ENCODE measurements at regions not wholly inside any gene's neighbourhood (a gene's known extent, or its start where the extent isn't known, plus 50 kb on each side); places are given as distances from the start of the nearest gene placed in this dataset.
"Not testable (repeated sequence)": the region's sequence is repeated elsewhere in the genome, so short reads cannot be mapped to it uniquely, and the experiment has no call there.

- DNase-seq: no peak
Measured at GRCh38 chr4:30160140-30160539, 560.0 kb upstream of the PCDH7 start.

DNA sequence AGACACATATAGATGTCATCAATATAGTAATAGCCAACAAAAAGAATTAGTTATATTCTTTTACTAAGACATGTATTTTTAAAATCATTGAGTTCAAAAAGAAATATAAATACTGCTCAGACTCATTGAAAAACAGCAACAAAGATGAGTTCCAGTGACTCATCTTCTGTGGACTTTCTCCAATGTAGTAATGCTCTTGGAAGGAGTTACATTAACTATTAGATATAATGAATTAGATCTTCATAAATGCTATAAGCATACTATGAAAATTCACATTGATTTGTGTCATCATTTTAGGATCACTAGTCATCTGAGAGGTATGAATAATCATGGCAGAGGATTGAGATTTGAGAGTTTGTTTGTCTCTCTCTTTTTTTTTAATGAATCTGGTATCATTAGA lies 547.8 kb upstream of the PCDH7 start:
- no peak for DNase-seq

DNA sequence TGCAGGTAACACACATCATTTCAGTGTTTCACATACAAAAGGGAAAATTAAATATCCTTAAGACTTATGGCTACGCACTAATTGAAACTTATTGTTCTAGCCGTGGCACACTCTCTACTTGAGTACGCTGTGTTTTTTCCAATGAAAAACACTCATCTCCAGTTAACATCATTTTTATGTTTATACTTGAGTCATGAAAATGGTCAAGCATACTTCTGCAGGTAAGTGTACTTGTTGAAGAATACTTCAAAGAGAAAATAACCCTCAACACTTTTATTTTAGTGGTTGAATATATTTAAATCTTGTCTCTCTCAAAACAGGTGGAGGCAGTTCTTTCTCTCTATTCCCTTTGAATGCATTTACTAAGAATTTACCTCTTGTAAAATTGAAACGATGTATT lies 538.7 kb upstream of the PCDH7 start:
- DNase-seq: no peak

DNA sequence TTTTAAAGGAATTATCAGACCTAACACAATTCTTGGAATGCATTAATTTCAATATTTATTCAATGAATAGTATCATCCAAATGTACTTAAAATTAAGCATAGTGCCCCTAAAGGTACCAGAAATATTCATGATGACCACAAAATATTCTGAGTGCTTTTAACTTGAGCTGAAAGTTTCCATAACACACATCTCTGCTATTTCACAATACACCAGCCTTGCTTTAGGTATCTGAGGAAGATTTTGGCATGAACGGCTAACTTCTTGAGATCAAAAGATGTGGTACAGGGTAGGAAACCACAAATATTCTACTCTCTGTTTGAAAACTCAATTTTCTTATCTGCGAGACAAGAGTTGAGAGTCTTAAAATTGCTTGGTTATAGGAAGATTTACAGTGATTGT lies 538.3 kb upstream of the PCDH7 start:
- no peak for DNase-seq

DNA sequence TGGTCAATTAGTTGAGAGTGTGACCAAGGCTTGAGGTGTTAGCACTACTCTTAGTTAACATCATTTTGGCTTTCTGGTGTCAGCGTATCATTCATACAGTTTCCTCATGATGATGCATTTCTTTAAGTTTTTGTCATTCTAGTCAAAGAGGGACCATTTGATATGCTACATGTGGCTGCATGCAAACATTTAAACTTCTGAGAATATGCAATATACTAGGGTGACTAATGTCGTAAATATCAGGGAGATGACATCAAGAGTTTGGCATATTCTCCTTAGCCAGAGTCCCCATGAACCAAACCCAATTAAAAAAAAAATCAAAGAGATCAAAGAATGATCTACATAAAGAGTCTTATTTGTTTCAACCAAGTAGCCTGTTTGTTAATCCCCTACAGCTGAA lies 537.4 kb upstream of the PCDH7 start:
- no peak for DNase-seq

- DNase-seq: no peak
Measured at GRCh38 chr4:30191902-30192301, 528.3 kb upstream of the PCDH7 start.

- no peak for DNase-seq
Measured at GRCh38 chr4:30207389-30207788, 512.8 kb upstream of the PCDH7 start.

DNA sequence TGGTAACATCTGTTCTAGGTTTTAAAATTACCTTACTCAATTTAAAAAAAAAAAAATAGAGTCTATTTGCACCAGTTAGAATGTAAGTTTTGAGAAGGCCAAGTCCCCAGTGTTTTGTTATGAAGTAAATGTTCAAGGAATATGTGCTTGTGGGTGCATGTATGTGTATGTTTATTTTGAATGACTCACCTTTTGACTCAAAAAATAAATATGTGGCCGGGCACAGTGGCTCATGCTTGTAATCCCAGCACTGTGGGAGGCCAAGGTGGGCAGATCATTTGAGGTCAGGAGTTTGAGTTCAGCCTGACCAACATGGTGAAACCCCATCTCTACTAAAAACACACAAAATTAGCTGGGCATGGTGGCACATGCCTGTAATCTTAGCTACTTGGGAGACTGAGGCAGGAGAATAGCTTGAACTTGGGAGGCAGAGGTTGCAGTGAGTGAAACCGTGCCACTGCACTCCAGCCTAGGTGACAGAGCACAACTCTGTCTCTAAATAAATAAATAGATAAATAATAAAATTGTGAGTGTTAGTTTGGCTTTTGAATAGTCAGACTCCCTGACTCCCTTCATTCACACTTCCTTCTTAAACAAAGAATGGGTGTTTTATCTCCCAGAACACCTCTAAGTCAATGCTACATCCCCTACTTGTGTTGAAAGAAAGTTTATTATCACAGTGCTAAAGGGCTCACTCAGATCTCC lies 511.3 kb upstream of the PCDH7 start:
- DNase-seq: no peak

DNA sequence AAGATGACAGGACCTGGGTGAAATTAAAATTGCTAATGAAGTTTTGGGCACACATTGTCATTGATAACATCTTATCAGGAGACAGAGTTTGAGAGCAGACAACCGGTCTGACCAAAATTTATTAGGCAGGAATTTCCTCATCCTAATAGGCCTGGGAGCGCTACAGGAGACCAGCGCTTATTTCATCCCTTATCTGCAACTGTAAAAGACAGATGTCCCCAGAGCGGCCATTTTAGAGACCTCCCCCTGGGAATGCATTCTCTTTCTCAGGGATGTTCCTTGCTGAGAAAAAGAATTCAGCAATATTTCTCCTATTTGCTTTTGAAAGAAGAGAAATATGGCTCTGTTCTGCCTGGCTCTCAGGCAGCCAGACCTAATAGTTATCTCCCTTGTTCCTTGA lies 504.2 kb upstream of the PCDH7 start:
- not testable (repeated sequence) for DNase-seq

GRCh38 chr4:30245140-30245539 lies 475.0 kb upstream of the PCDH7 start:
- DNase-seq: no peak

GRCh38 chr4:30256116-30256832 lies 463.9 kb upstream of the PCDH7 start:
- DNase-seq: no peak

DNA sequence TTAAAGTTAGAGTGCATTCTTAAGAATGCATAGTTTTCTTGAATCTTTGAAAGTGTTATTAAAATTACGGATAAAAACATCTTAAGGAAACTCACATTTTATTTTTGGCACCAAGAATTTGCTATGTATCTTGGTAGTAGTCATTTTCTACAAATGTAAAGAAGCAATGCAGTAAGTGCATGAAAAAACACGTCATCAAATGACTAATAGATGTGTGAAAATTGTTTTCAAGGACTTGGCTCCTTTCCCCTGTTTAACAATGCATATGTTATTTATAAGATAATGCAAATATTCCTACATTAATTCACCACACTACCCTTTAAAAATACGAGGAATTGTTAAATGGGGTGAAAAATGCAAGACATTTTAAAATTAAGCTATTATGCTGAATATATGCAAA lies 461.2 kb upstream of the PCDH7 start:
- DNase-seq: no peak

GRCh38 chr4:30262379-30262778 lies 457.8 kb upstream of the PCDH7 start:
- DNase-seq: no peak

DNA sequence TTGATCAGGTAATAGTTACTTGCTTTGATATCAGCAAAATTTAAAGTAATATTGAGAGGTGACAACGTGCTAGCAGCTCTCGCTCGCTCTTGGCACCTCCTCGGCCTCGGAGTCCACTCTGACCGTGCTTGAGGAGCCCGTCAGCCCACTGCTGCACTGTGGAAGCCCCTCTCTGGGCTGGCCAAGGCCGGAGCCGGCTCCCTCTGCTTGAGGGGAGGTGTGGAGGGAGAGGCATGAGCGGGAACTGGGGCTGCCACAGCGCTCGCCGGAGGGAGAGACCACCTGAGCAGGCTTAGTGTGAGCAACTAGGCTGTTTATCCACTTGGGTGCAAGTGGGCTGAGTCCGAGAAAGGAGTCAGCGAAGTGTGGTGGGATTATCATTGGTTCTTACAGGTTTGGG lies 455.7 kb upstream of the PCDH7 start:
- DNase-seq: no peak

GRCh38 chr4:30265716-30266115 lies 454.5 kb upstream of the PCDH7 start:
- no peak for DNase-seq

- no peak for DNase-seq
Measured at GRCh38 chr4:30268370-30268769, 451.8 kb upstream of the PCDH7 start.

DNA sequence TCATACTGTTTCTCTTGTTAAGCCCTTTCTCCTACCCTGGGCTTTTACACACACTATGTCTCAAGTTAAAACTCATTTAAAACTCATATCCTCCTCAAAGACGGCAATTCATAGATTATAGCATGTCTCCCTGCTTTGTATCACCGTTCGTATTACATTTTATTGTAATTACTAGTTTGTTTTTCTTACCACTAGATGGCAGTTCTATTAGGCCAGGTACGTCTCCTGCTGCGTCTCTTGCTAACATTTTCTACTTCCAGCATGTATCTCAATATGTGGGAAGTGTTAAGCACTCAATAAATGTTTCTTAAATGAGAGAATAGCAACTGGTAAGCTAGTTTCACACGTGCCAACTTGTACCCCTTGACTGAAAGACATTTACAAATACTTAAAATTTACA lies 450.3 kb upstream of the PCDH7 start:
- DNase-seq: no peak

DNA sequence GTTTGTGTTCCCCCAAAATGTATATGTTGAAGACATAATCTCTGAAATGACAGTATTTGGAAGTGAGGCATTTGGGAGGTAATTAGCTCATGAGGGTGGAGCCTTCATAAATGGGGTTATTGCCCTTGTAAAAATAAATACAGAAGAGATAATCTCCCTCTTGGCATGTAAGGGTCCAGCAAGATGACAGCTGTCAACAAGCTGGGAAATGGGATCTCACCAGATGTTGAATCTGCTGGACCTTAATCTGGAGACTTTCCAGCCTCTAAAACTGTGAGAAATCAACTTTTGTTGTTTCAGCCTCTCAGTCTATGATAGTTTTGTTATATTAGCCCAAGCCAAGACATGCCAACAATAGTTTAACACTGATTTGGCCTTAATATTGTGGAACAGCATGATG lies 438.2 kb upstream of the PCDH7 start:
- DNase-seq: no peak

- DNase-seq: no peak
Measured at GRCh38 chr4:30283336-30283735, 436.8 kb upstream of the PCDH7 start.

DNA sequence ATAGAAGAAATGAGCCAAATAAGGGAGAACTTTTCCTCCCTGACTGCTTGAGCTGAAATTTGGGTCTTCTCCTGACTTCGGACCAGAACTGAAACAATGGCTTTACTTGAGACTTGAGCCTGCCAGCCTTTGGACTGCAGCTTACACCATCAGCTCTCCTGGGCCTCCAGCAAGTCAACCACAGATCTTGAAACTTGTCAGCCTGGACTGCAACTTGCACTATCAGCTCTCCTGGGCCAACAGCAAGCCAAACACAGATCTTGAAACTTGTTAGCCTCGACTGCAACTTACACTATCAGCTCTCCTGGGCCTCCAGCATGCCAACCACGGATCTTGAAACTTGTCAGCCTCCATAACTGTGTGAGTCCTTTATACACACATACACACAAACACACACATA lies 425.9 kb upstream of the PCDH7 start:
- no peak for DNase-seq

GRCh38 chr4:30295652-30296051 lies 424.5 kb upstream of the PCDH7 start:
- DNase-seq: no peak

- DNase-seq: no peak
Measured at GRCh38 chr4:30314001-30314400, 406.2 kb upstream of the PCDH7 start.

- DNase-seq: no peak
Measured at GRCh38 chr4:30330894-30331652, 389.1 kb upstream of the PCDH7 start.

DNA sequence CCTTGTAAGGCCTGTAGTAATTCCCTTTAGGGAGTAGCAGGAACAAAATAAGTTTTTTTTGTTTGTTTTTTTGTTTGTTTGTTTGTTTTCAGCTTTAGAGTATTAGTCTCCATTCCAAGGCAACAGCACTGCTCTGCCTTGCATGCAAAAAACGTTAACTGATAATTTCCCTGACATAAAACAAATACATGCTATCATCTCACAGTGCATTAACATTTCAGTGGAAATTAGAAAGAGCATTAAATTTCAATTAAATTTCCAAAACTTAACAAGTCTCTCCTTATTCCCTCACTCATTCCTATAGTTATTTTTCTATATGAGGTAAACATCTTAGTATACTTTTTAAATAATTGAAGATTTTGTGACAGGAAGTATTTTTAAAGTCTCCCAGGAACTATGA lies 378.4 kb upstream of the PCDH7 start:
- DNase-seq: no peak

Measured in NCI-H1092 treated with DMSO at 0.1 percent for 48 hours (cell line).